Activated CD8-positive, alpha-beta memory T cell treated with anti-CD3 and anti-CD28 coated beads, Interleukin-2, amount 50 U/mL, for 48 hours (primary cell): ENCODE measurements at regions not wholly inside any gene's neighbourhood (a gene's known extent, or its start where the extent isn't known, plus 50 kb on each side); places are given as distances from the start of the nearest gene placed in this dataset.

Source experiments
- DNase-seq: peaks from one replicate; pipeline ENCODE4 v3.0.0-alpha.2; 2020

DNA sequence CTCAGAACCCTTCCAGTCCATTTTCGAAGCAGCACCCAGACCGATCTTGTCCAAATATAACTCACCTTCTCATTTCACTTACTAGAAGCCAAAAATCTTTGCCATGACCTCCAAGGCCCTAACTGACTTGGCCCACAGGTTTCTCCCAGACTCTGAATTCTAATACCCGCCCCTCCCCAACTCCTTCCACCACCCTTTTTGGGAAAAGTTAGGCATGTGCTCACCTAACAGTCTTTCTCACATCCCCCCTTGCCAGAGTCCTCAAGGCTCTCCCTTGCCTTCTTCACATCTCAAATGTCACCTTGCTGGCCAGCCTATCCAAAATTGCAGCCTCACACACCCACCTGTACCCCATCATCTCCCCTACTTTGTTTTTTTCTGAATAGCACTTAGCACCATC is 369.3 kb downstream of the NXPE2 start:
- no peak for DNase-seq

- no peak for DNase-seq
These were observed 371.5 kb downstream of the NXPE2 start for GRCh38 chr11:115049796-115050195.

DNA sequence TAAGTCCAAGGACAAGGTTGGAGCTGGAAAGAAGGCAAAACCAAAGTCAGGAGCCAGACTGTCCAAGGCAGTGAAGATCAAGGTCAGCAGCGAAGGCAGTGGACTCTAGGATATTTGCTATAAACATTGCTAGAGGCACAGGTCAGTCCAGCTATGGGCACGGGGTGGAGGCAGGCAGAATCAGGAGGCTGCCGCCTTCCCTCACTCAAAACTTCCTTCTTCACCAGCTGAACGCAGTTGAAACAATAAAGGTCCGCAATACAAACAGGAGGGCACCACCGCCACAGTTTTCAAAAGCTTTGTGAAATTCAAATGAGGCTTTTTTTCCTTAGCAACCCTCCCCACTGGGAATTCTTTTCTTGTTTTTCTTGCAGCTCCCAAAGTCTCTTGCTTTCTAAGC is 372.4 kb downstream of the NXPE2 start:
- DNase-seq = no peak

DNA sequence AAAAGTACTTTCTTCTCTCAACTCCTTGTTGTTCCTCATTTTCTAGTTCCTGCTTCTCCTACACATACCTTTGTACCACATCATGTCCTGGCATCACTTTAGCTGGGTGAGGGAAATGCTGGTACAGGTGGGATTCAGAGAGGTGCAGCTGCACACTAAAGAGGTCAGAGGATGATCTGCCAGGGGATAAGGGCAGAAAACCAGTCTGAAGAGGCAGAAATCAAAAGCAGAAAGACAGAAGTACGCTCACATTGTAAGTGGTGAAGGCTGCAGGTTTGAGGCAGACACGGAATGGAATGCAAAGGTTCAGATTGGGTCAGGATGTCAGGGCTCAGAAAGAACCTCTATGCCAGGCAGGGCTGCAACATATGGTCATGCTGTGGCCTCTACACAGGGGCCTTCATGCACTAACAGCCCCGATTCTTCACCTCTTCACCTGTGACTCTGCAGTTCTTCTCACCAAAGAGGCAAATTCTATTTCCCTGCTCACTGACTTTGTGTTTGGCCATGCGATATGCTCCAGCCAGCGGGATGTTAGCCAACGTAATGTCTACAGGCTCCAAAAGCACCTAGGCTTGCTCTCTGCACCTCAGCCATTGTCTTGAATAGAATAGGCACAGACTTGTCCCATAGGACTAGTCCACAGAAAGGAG is 373.7 kb downstream of the NXPE2 start:
- DNase-seq = no peak

GRCh38 chr11:115052601-115053000 is 374.3 kb downstream of the NXPE2 start:
- no peak for DNase-seq

DNA sequence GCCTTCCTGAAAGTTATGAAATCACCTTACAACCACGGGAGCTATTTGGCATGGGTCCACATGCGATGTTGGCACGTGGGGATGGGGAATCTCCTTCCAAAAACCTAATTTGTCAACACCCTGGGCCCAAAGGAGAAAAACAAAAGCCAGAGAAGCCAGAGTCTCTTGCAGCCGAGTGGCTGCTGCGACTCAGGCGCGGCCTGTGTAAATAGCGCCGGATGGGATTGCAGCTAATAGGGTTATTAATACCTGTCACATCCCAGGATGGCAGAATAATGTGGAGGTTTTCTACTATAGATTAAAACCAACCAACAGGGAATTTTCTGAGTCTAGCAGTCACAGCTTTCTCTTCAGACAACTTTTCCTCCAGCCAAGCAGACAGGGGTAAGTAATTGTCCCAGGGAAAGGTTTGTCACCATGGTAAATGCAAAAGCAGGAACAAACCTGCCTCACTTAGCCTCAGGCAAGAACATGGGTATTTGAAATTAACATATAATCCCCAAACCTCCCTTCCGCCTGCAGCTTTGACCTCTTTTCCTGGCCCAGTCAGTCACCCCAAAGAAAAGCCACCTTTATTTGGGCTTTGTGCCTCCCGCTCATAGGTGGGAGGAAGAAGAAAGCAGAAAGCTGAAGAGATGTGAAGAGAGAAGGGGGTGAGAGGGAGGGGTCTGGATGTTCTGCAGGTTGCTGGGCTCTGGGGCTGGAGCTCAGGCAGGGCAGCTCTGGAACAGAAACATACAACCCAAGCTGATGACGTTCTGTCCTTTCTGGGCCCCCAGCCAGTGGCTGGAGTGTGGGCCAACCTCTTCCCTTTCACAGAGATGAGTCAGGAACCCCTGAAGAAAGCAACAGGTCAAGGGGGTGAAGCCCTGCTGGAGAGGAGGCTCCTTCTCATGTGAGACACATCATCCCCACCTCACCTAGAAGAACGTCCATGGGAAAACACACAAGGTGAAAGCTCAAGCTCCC is 376.5 kb downstream of the NXPE2 start:
- no peak for DNase-seq

DNA sequence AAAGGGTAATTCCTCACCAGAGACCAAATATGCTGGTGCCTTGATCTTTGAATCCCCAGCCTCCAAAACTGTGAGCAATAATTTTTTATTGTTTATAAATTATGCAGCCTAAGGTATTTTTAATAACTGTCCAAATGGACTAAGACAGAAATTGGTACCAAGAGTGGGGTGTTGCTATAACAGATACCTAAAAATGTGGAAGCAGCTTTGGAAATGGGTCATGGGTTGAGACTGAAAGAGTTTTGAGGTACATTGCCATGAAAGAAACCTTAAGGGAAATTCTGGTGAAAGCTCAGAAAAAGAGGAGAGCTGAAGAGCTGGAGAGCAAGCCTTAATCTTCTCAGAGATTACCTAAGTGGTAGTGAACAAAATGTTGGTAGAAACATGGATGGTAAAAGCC is 378.2 kb downstream of the NXPE2 start:
- DNase-seq = no peak

DNA sequence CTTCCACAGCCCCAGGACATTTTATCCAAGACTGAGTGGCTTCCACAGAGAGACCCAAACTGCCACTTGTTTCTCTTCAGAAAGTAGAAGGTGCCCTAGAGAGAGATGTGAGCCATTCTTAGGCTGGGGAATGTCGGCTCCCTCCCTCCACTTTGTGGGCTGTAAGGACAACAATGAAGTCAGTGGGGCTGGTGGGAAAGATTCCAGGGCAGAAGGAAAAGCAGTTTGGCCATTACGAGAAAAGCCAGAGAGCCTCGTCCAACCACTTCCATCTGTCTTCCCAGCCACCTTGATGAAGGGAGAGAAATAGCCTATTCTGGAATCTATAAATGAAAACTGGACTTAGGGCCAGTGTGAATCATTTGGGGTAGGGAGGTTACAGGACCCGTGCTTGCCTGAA is 382.5 kb downstream of the NXPE2 start:
- DNase-seq = no peak

DNA sequence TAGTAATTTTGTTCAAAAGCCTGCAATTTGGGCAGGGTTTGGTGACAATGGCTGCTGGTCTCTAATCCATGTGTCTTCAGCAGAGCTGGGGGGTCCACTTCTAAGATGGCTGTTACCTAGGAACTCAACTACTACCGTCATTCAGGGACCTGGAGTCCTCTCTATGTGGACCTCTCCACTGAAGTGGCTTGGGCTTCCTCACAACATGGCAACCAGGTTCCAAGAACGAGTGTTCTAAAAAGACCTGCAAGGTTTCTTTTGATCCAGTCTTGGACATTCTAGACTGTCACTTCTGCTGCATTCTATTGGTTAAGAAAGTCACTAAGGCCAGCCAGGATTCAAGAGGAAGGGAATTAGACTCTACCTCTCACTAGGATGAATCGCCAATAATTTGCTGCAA is 387.0 kb downstream of the NXPE2 start:
- no peak for DNase-seq

GRCh38 chr11:115065830-115066664 is 387.7 kb downstream of the NXPE2 start:
- no peak for DNase-seq

- no peak for DNase-seq
These were observed 389.1 kb downstream of the NXPE2 start for GRCh38 chr11:115067471-115067870.

- DNase-seq = no peak
These were observed 389.7 kb downstream of the NXPE2 start for GRCh38 chr11:115067900-115068530.

DNA sequence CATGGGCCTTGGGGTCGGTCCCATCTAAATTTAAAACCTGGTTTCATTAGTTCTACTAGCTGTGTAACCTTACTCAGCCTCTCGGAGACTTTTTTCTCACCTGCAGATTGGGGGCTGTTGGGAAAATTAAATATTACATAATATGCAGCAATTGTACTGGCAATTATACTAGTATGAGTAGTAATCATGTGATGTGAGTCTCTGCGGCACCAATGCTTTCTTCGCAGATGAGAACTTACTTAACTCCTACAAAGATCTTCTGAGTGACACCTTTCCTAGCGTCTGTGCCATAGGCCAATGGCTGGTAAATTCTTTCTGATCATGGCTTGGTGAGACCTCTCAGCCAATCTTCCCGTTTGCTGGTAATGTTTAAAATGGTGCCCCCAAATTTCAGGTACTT is 391.3 kb downstream of the NXPE2 start:
- DNase-seq = no peak

DNA sequence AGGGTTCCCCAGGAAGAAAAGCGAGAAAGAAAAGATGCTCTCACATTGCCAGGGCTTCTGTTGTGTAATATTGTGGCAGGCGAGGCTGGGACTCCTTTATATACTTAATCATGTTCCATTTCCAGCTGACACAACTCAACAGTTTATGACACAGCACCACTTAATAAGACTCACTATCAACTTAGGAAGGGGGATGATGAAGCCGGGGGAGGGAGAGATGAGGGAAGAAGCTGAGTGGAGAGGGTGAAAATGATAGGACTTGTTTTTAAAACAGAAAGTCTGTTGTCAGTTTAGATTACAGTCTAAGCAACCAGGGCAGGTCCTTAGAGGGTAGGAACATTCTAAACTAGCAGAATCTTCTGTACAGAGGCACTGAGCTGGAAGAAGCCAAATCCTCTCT is 397.0 kb downstream of the NXPE2 start:
- no peak for DNase-seq

DNA sequence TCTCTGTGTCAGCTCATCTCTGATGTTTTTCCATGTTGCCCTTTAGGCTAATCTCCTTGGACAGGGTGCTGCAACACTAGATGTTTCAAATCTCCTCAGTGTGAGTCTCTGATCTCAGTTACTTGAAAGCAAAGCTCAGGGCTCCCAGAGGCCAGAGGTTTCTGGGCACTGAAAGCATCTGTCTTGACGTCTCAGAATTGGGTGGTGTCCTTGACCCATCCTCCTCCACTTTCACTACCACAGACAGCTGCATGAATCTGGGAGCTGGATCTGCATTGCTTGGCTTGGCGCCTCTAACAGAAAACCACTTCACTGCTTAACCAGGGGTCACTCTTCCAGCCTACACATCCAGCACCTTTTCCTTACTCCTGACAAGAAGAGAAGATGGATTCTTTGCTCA is 399.4 kb downstream of the NXPE2 start:
- no peak for DNase-seq

GRCh38 chr11:115078461-115079438 is 400.4 kb downstream of the NXPE2 start:
- DNase-seq = no peak

GRCh38 chr11:115080923-115081680 is 402.8 kb downstream of the NXPE2 start:
- no peak for DNase-seq

DNA sequence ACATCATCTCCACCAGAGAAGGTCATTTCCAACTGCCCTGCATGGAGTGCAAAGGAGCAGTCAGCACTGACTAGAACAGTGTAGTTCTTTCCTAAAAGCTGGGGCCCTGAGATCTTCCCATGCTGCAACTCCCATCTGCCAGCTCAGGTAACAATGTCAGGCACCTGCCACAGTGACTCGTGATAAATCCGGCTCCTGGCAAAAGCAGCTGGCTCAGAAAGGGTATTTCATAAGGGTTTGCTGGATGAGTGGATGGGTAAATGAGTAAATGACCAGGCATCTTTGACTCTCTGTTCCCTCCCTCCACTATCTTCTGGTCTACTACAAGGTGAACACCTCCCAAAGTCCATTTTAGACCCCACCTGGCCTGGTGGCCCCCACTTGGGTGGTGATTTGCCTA is 403.6 kb downstream of the NXPE2 start:
- DNase-seq = no peak

DNA sequence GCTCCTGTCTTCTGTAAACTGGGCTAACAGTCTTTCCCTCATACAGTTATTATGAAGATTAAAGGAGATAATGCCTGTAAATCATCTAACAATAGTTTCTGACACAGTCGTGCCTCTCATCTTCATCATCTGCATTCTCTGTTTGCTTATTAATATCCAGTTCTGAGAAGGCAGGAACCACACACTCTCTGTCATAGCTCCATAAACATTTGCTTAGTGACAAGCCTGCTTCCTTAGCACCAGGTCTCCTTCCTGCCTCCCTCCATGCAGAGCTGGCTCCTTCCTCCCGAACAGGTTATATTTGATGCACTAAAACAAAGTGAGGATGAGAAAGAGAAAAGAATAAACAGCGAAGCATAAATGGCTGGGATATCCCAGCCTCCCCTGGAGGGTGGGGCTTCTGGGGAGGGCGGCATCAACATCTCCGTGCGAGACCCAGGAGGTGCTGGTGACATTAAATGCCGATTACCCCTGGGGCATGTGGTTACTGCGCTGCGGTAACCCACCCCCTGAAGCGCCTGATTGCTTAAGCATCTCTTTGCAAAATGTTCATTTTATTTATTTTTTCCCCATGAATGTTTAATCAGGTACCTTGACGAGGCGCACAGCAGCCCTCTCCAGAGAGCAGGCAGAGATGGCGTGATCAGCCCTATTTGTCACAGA is 404.9 kb downstream of the NXPE2 start:
- DNase-seq = no peak

- no peak for DNase-seq
These were observed 405.9 kb downstream of the NXPE2 start for GRCh38 chr11:115084231-115084630.
